Stimulated activated CD8-positive, alpha-beta memory T cell treated with anti-CD3 and anti-CD28 coated beads, Interleukin-4, amount 100 ng/mL, for 24 hours (primary cell): ENCODE measurements at regions not wholly inside any gene's neighbourhood (a gene's known extent, or its start where the extent isn't known, plus 50 kb on each side); places are given as distances from the start of the nearest gene placed in this dataset.
A peak's percentile ranks its signal among the peaks of the same experiment; 100 is the strongest.

Experiments
- DNase-seq: peaks from one replicate; pipeline ENCODE4 v3.0.0-alpha.2; 2020; ENCODE audit warnings: low read depth

DNA sequence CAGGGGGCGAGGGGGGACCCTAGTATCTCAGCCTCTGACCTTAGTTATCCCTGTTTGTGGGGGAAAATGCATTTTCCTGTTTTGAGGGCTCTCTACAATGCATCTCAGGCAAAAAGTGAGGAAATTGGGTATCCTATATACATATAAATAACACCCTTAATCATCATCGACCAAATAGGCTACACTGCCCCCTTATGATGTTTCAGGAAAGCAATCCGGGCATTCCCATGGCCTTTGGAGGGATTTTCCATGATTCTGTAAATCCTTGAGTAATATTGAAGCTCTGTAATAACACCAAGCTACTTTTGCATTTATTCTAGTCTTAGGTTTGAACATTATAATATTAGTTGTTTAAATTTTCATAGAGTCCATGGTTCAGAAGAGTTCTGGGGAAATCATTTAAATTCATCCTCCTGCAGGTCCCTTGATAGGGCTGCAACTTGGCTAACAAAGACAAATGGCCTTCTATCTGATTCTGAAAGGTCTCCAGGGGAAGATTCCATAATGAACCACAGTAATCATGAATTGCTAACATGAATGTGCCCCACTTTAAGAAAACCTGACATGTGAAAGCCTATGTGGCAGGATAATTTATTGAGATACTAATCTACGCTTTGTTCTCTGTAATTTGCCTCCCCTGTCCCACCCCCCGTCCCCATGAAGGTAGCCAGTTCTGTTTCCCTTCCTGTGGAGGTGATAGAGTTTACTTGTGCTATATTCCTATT lies 91.5 kb upstream of the SCOC start:
- no peak for DNase-seq

DNA sequence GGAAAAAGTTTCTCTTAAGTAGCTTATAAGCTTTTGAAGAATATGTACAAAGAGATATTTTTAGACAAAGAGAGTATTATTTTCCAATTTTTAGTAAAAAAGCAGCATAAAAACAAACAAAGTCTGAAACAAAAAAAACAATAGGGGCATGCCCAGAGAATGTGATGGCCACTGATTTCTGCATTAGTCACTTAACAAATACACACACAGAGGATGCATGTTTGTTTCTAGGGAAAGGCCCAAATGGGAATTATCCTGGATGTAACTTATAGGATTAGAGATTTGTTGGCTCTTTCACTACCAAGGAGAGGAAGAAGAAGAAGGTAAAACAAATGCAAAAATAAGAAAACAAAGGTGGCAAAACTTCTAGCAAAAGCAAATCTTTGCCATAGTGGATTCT lies 95.9 kb upstream of the SCOC start:
- DNase-seq, result no peak

DNA sequence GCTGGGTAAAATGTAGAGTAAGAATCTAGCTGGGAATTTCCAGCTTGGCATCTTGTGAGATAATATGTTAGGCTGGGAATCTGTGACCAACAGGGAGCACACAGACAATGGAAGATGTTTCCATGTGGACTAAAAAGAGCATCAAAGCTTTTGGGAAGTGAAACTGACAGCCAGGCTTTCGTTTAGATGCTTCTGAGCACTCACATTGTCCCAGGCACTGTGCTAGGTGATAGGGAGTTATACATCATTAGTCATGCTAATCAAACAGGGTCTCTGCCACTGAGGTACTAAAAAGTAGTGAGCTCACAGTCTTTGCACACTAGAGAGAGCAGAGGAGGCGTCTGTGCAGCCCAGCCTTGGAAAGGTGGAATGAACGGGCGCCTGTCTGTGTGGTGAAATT lies 101.9 kb upstream of the SCOC start:
- DNase-seq, result no peak

GRCh38 chr4:140269369-140269768 lies 104.1 kb upstream of the SCOC start:
- no peak for DNase-seq

GRCh38 chr4:140268186-140268841 lies 105.1 kb upstream of the SCOC start:
- no peak for DNase-seq

DNA sequence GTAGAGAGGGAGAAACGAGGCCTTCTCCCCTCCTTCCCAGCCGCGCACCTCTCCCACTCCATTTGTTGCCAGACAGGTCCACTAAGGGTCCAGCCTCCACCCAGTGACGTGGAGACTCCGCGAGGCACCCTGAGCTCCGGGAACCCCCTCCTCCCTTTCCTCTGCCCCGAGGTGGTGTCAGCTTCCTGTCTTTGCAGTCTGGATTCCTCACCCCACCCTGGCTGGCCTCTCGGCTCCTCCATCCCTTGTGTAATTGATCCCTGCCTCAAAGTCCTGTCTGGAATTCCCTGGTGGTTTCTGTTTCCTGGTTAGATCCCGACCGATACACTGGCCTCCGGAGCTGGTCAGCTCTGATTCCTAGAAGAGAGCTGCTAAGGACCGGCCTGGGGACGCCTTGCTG lies 105.9 kb upstream of the SCOC start:
- DNase-seq, result no peak

DNA sequence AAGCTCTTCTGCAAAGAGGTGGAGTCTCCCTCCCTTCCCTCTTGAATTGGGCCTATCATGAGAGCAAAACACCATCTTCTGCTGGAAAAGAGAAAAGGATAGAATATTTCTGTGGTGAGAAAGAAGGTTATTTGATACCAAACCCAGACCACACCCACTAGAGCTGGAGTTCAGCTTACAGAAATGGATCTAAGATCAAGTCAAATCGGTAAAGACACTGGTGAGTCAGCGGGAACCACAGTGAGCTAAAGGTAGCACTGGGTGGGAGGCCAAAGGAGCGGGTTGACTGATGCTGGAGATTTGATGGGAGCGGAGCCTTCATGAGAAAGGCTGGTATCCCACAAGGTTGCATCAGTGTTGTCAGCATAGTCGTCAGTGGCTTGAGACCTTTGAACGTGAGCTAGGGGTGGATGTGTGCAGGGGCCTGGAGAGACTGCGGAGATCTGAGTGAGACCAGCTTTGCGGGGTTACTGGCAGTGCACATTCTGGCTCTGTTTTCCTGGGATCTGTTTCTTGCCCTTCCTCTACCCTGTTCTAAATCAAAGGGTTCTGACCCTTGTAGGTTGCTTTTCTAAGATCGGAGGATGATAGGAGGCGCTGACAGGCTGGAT lies 106.4 kb upstream of the SCOC start:
- no peak for DNase-seq

DNA sequence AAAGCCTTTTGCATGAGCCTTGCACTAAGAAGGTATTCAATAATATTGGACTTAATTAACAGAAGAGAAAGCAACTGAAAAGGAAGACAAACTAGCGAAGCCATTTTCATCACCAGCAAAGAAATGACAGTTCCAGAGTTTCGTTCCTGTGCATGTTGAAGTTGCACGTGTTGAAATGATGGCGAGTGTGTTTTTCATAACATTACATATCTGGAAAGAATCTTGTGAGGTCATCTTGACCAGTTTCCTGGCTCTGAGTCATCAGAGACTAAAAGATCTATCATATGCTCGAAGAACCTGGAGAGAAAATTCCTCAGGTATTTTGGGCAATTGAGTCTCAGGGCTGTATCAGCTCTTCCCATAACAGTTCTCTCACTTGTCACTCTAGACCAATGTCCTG lies 106.2 kb upstream of the MAML3 start:
- no peak for DNase-seq

- no peak for DNase-seq
Measured at GRCh38 chr4:140258476-140258875, 104.5 kb upstream of the MAML3 start.

DNA sequence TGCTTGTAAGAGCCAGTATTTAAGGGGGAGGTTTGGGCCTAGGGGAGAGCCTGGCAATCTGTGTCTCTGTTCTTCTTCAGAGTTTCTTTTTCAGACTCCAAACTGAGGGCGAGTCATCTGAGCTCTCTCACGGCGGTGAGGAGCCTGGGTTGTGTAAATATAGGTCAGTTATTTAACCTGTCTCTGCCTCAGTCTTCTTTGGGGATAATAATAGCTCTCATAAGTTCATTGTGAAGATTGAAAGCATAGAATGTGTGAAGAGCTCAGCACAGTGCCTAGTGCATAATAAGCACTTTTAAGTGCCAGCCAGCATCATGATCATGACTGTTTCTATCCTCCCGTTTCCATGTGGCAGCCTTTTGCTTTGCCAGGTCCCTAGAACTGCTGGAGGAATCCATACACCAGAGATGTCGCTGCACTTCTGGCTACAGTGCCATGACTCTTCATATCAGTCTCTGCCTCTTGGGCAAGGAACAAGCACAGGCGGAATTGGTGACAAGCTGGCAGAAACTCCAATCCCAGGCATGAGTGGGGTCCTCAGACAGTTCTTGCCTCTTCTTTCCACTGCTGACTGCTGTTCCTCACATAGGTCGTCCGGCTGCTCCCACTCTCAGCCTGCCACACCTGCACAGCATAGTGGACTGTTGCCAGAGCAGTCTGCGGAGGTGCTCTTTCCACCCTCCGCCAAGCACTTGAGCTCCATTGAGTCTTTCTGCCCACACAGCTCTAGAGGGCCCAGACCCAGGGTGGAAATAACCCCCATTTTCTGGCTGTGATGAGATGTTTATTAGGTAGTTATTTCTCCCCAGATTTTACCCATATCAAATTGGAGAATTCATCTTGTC lies 103.7 kb upstream of the MAML3 start:
- DNase-seq, result no peak

- DNase-seq, result no peak
Measured at GRCh38 chr4:140256941-140257340, 103.0 kb upstream of the MAML3 start.

- DNase-seq, result no peak
Measured at GRCh38 chr4:140256335-140256734, 102.4 kb upstream of the MAML3 start.

- DNase-seq, result no peak
Measured at GRCh38 chr4:140255927-140256326, 101.9 kb upstream of the MAML3 start.

GRCh38 chr4:140255467-140255866 lies 101.5 kb upstream of the MAML3 start:
- DNase-seq, result no peak

GRCh38 chr4:140254651-140255299 lies 100.8 kb upstream of the MAML3 start:
- no peak for DNase-seq

- no peak for DNase-seq
Measured at GRCh38 chr4:140253556-140254027, 99.6 kb upstream of the MAML3 start.

GRCh38 chr4:140252742-140253555 lies 99.0 kb upstream of the MAML3 start:
- DNase-seq, result peak; percentile 41

DNA sequence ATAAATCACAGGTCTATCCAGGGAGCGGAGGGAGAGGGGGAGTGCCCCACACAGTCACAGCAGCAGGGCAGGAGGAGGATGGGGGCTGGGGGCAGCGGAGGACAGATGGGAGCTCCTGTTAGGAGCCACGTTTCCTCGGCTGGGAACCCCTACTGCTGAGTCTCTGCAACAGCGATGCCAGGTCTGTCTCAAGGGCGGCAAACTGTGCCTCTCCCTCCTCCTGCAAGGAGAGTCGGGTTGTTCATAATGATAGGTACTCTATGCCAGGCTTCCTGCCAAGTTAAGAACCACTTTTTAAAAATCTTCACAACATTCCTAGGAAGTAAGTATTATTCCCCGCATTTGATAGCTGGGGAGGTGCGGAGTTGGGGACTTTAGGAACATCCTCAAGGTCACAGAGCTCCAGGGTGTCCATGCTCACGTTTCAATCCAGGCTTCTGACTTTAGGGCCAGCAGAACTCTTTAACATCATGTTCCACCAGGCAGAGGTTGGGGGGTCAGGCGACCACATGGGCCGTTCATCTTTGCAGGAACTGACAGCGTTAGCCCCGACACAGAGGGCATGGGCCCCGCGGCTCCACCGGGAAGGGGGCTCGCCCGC lies 98.3 kb upstream of the MAML3 start:
- no peak for DNase-seq

DNA sequence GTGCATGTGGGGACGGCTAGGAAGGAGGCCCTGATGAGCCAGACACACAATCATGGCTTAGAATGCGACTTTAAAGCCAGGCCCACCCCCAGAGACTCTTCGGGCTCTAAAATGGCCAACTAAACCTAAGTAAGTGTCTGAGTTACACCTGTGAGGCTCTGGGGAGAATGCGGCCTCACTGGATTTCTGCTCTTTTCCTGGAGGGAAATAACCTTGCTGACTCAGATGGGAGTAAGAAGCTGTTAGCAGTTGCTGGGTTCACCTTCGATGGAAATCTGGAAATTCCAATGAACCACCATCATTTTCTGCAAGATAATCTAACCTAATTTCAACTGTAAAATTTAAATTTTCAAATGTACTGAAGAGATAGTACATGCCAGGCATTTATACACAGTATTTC lies 97.6 kb upstream of the MAML3 start:
- no peak for DNase-seq

- no peak for DNase-seq
Measured at GRCh38 chr4:140250989-140251552, 97.1 kb upstream of the MAML3 start.
